Naive B cell (primary cell): ENCODE measurements at regions not wholly inside any gene's neighbourhood (a gene's known extent, or its start where the extent isn't known, plus 50 kb on each side); places are given as distances from the start of the nearest gene placed in this dataset.
"Not testable (repeated sequence)": the region's sequence is repeated elsewhere in the genome, so short reads cannot be mapped to it uniquely, and the experiment has no call there.

ENCODE experiments used
- ATAC-seq, 2 donors: fragments of 150-1000 bp; cut with Tn5 transposase; 2 replicates each; pipeline ENCODE4 v1.10.0; 2021; ENCODE audit warnings: low read depth in 2 of 2, mild to moderate bottlenecking in 2 of 2, moderate library complexity in 2 of 2
- DNase-seq: peaks from one replicate; pipeline ENCODE4 v3.0.0; 2022
- H3K27ac Mint-ChIP-seq, 6 donors: one replicate each; pipeline ENCODE4 v1.8.0; 2020 to 2022; ENCODE audit warnings: mild to moderate bottlenecking in 6 of 6, mixed read lengths in 6 of 6, moderate library complexity in 5 of 6, inconsistent platforms in 2 of 6
- H3K27me3 Mint-ChIP-seq, 3 donors: one replicate each; pipeline ENCODE4 v1.8.0; 2021 to 2022; ENCODE audit warnings: mixed read lengths in 3 of 3, mild to moderate bottlenecking in 1 of 3
- H3K36me3 Mint-ChIP-seq, 2 donors: one replicate each; pipeline ENCODE4 v1.8.0; 2020 to 2022; ENCODE audit warnings: mixed read lengths in 2 of 2, inconsistent platforms in 1 of 2, mild to moderate bottlenecking in 1 of 2
- H3K4me1 Mint-ChIP-seq, 3 donors: one replicate each; pipeline ENCODE4 v1.8.0; 2020 to 2022; ENCODE audit warnings: mixed read lengths in 3 of 3, inconsistent platforms in 1 of 3, mild to moderate bottlenecking in 1 of 3, moderate library complexity in 1 of 3
- H3K4me3 Mint-ChIP-seq, 8 donors: one replicate each; pipeline ENCODE4 v1.8.0; 2020 to 2022; ENCODE audit warnings: mild to moderate bottlenecking in 8 of 8, mixed read lengths in 8 of 8, moderate library complexity in 8 of 8, inconsistent platforms in 2 of 8
- H3K9me3 Mint-ChIP-seq, 7 donors: one replicate each; pipeline ENCODE4 v1.8.0; 2020 to 2022; ENCODE audit warnings: mixed read lengths in 7 of 7, mild to moderate bottlenecking in 5 of 7, inconsistent platforms in 2 of 7, moderate library complexity in 1 of 7

- Mint-ChIP-seq H3K9me3 (peaks cover 0 to 8% (median 0%) of the 10 kb centered on the region in 7 donors), H3K27me3 (peaks cover 17 to 42% (median 18%) of the 10 kb centered on the region in 3 donors), H3K4me1 (peaks cover 19 to 25% (median 21%) of the 10 kb centered on the region in 3 donors), H3K4me3 (peak overlapping the region in 1 of 8 donors; percentile 12), H3K36me3 (no peaks in the 10 kb centered on the region), H3K27ac (no peak overlapping the region)
- ATAC-seq (no peak), DNase-seq (no peak)
Measured at GRCh38 chr15:70379134-70379533, 281.4 kb upstream of the TLE3 start.

GRCh38 chr15:70378126-70379031, 280.7 kb upstream of the TLE3 start:
- no peak for DNase-seq
- H3K27ac Mint-ChIP-seq = peak overlapping the region in 1 of 6 donors; percentile 33

GRCh38 chr15:70376929-70377691, 279.4 kb upstream of the TLE3 start:
- peak overlapping the region in 2 of 6 donors; percentile 38 to 50 for H3K27ac Mint-ChIP-seq
- H3K36me3 Mint-ChIP-seq = no peaks in the 10 kb centered on the region
- H3K4me3 Mint-ChIP-seq = no peak overlapping the region
- ATAC-seq (no peak), DNase-seq (no peak)
- peaks cover 17 to 50% (median 19%) of the 10 kb centered on the region in 3 donors for H3K27me3 Mint-ChIP-seq
- peaks cover 14 to 19% (median 15%) of the 10 kb centered on the region in 3 donors for H3K4me1 Mint-ChIP-seq
- H3K9me3 Mint-ChIP-seq = peaks cover 0 to 6% (median 0%) of the 10 kb centered on the region in 7 donors

More at GRCh38 chr15:70378126-70379031, 280.7 kb upstream of the TLE3 start:
- peaks cover 17 to 48% (median 19%) of the 10 kb centered on the region in 3 donors for H3K27me3 Mint-ChIP-seq
- no peaks in the 10 kb centered on the region for H3K36me3 Mint-ChIP-seq
- H3K4me3 Mint-ChIP-seq = no peak overlapping the region
- ATAC-seq = no peak
- peaks cover 0 to 8% (median 0%) of the 10 kb centered on the region in 7 donors for H3K9me3 Mint-ChIP-seq
- peaks cover 17 to 19% (median 17%) of the 10 kb centered on the region in 3 donors for H3K4me1 Mint-ChIP-seq

- no peak for ATAC-seq
- H3K27me3 Mint-ChIP-seq = peaks cover 17 to 50% (median 25%) of the 10 kb centered on the region in 3 donors
- peaks cover 20 to 22% (median 21%) of the 10 kb centered on the region in 3 donors for H3K4me1 Mint-ChIP-seq
Measured at GRCh38 chr15:70376031-70376928, 278.6 kb upstream of the TLE3 start.

GRCh38 chr15:70375586-70375985, 277.9 kb upstream of the TLE3 start:
- DNase-seq = no peak

More at GRCh38 chr15:70376031-70376928, 278.6 kb upstream of the TLE3 start:
- H3K27ac Mint-ChIP-seq = peak overlapping the region in 3 of 6 donors; percentile 3 to 50 (median 38)
- peaks cover 0 to 6% (median 0%) of the 10 kb centered on the region in 7 donors for H3K9me3 Mint-ChIP-seq
- DNase-seq = no peak
- H3K4me3 Mint-ChIP-seq = peak overlapping the region in 1 of 8 donors; percentile 37
- H3K36me3 Mint-ChIP-seq = no peaks in the 10 kb centered on the region

GRCh38 chr15:70375006-70375431, 277.3 kb upstream of the TLE3 start:
- Mint-ChIP-seq H3K27me3 (peaks cover 17 to 46% (median 25%) of the 10 kb centered on the region in 3 donors), H3K9me3 (peaks cover 0 to 6% (median 0%) of the 10 kb centered on the region in 7 donors), H3K36me3 (no peaks in the 10 kb centered on the region), H3K4me1 (peaks cover 20 to 31% (median 31%) of the 10 kb centered on the region in 3 donors), H3K27ac (peak overlapping the region in 2 of 6 donors; percentile 38 to 41), H3K4me3 (no peak overlapping the region)
- DNase-seq = no peak
- ATAC-seq = no peak

More at GRCh38 chr15:70375586-70375985, 277.9 kb upstream of the TLE3 start:
- Mint-ChIP-seq H3K27me3 (peaks cover 17 to 50% (median 25%) of the 10 kb centered on the region in 3 donors), H3K27ac (peak overlapping the region in 1 of 6 donors; percentile 41), H3K4me1 (peaks cover 20 to 27% (median 27%) of the 10 kb centered on the region in 3 donors), H3K36me3 (no peaks in the 10 kb centered on the region), H3K9me3 (peaks cover 0 to 6% (median 0%) of the 10 kb centered on the region in 7 donors), H3K4me3 (no peak overlapping the region)
- ATAC-seq = no peak

GRCh38 chr15:70374096-70374495, 276.4 kb upstream of the TLE3 start:
- DNase-seq = no peak
- peaks cover 17 to 39% (median 25%) of the 10 kb centered on the region in 3 donors for H3K27me3 Mint-ChIP-seq
- no peaks in the 10 kb centered on the region for H3K36me3 Mint-ChIP-seq
- H3K4me3 Mint-ChIP-seq = peak overlapping the region in 1 of 8 donors; percentile 61
- ATAC-seq = no peak
- H3K9me3 Mint-ChIP-seq = peaks cover 0 to 6% (median 0%) of the 10 kb centered on the region in 7 donors
- no peak overlapping the region for H3K27ac Mint-ChIP-seq
- H3K4me1 Mint-ChIP-seq = peaks cover 20 to 31% (median 31%) of the 10 kb centered on the region in 3 donors

- Mint-ChIP-seq H3K27me3 (peaks cover 17 to 44% (median 25%) of the 10 kb centered on the region in 3 donors), H3K4me1 (peaks cover 21 to 31% (median 31%) of the 10 kb centered on the region in 3 donors)
- H3K9me3 Mint-ChIP-seq, H3K27ac Mint-ChIP-seq, DNase-seq, H3K4me3 Mint-ChIP-seq, H3K36me3 Mint-ChIP-seq, ATAC-seq: not testable (repeated sequence)
Measured at GRCh38 chr15:70373439-70373838, 275.7 kb upstream of the TLE3 start.

- H3K27ac Mint-ChIP-seq, H3K36me3 Mint-ChIP-seq, H3K9me3 Mint-ChIP-seq, H3K4me3 Mint-ChIP-seq, ATAC-seq, DNase-seq: not testable (repeated sequence)
- Mint-ChIP-seq H3K27me3 (peaks cover 5 to 18% (median 6%) of the 10 kb centered on the region in 3 donors), H3K4me1 (peaks cover 21 to 33% (median 30%) of the 10 kb centered on the region in 3 donors)
Measured at GRCh38 chr15:70367913-70368705, 270.4 kb upstream of the TLE3 start.

GRCh38 chr15:70364023-70364422, 266.3 kb upstream of the TLE3 start:
- H3K36me3 Mint-ChIP-seq, H3K4me3 Mint-ChIP-seq, H3K9me3 Mint-ChIP-seq: not testable (repeated sequence)
- peak overlapping the region in 3 of 6 donors; percentile 60 to 97 (median 84) for H3K27ac Mint-ChIP-seq
- H3K27me3 Mint-ChIP-seq = peaks cover 0 to 15% (median 5%) of the 10 kb centered on the region in 3 donors
- H3K4me1 Mint-ChIP-seq = peaks cover 19 to 27% (median 27%) of the 10 kb centered on the region in 3 donors
- peak; percentile 53 to 58 for ATAC-seq
- peak; percentile 15 for DNase-seq

GRCh38 chr15:70362886-70363285, 265.2 kb upstream of the TLE3 start:
- H3K27me3 Mint-ChIP-seq = peaks cover 0 to 6% (median 5%) of the 10 kb centered on the region in 3 donors
- peaks cover 17 to 28% (median 27%) of the 10 kb centered on the region in 3 donors for H3K4me1 Mint-ChIP-seq
- no peaks in the 10 kb centered on the region for H3K9me3 Mint-ChIP-seq
- no peaks in the 10 kb centered on the region for H3K36me3 Mint-ChIP-seq
- H3K4me3 Mint-ChIP-seq = peak overlapping the region in 1 of 8 donors; percentile 16
- ATAC-seq = no peak
- no peak for DNase-seq
- peak overlapping the region in 4 of 6 donors; percentile 31 to 84 (median 56) for H3K27ac Mint-ChIP-seq
